ENCODE measurements at regions not wholly inside any gene's neighbourhood (a gene's known extent, or its start where the extent isn't known, plus 50 kb on each side); places are given as distances from the start of the nearest gene placed in this dataset.

- H3K27ac ChIP-seq (ENCODE audit: low read depth, low read length), result no peak overlapping the region
- ChIA-PET CTCF (interaction anchor here (1.1 to 1.6 kb wide), 2 partner anchors 35 to 50 kb away, joined by 3 to 5 read pairs; no protein-coding TSS in a partner anchor), POLR2A (no interaction called here)
- H3K9me3 ChIP-seq (ENCODE audit: control insufficient read depth, insufficient read depth, low read length), result no peaks in the 10 kb centered on the region
- no peaks in the 10 kb centered on the region for H3K27me3 ChIP-seq (ENCODE audit: control insufficient read depth, insufficient read depth, low read length)
- DNase-seq (ENCODE audit: low read depth, low spot score), result no peak
- H3K4me3 ChIP-seq (ENCODE audit: low read depth, low read length), result no peak overlapping the region
- TF ChIP-seq CTCF (IDR thresholded peaks at IDR 0.05; ENCODE audit: low read depth, low read length), result no peak
Observed at GRCh38 chr18:22848615-22849014, 84.5 kb upstream of the RBBP8 start.

GRCh38 chr18:22856870-22857269 lies 76.3 kb upstream of the RBBP8 start:
- Histone ChIP-seq H3K27me3 (ENCODE audit: control insufficient read depth, insufficient read depth, low read length) (peaks cover 14% of the 10 kb centered on the region), H3K9me3 (ENCODE audit: control insufficient read depth, insufficient read depth, low read length) (no peaks in the 10 kb centered on the region), H3K27ac (ENCODE audit: low read depth, low read length) (no peak overlapping the region), H3K4me3 (ENCODE audit: low read depth, low read length) (no peak overlapping the region)
- ChIA-PET POLR2A (interaction anchor here (0.5 to 0.6 kb wide), 2 partner anchors 24 to 525 kb away, joined by 3 to 5 read pairs; no protein-coding TSS in a partner anchor), CTCF (no interaction called here)
- TF ChIP-seq CTCF (IDR thresholded peaks at IDR 0.05; ENCODE audit: low read depth, low read length), result no peak
- DNase-seq (ENCODE audit: low read depth, low spot score), result no peak

GRCh38 chr18:22858121-22858520 lies 75.0 kb upstream of the RBBP8 start:
- H3K27ac ChIP-seq (ENCODE audit: low read depth, low read length), result no peak overlapping the region
- CTCF ChIA-PET, result no interaction called here
- no peak overlapping the region for H3K4me3 ChIP-seq (ENCODE audit: low read depth, low read length)
- POLR2A ChIA-PET, result no interaction called here
- H3K27me3 ChIP-seq (ENCODE audit: control insufficient read depth, insufficient read depth, low read length), result peaks cover 17% of the 10 kb centered on the region
- TF ChIP-seq CTCF (IDR thresholded peaks at IDR 0.05; ENCODE audit: low read depth, low read length), result no peak
- H3K9me3 ChIP-seq (ENCODE audit: control insufficient read depth, insufficient read depth, low read length), result no peaks in the 10 kb centered on the region
- no peak for DNase-seq (ENCODE audit: low read depth, low spot score)

- ChIA-PET CTCF (interaction anchor here (1.2 kb wide), 1 partner anchor 15 kb away, joined by 3 read pairs; no protein-coding TSS in a partner anchor), POLR2A (no interaction called here)
- DNase-seq (ENCODE audit: low read depth, low spot score), result no peak
- TF ChIP-seq CTCF (IDR thresholded peaks at IDR 0.05; ENCODE audit: low read depth, low read length), result no peak
- H3K27ac ChIP-seq (ENCODE audit: low read depth, low read length), result no peak overlapping the region
- no peak overlapping the region for H3K4me3 ChIP-seq (ENCODE audit: low read depth, low read length)
- H3K9me3 ChIP-seq (ENCODE audit: control insufficient read depth, insufficient read depth, low read length), result no peaks in the 10 kb centered on the region
- peaks cover 17% of the 10 kb centered on the region for H3K27me3 ChIP-seq (ENCODE audit: control insufficient read depth, insufficient read depth, low read length)
Observed at GRCh38 chr18:22860807-22861206, 72.3 kb upstream of the RBBP8 start.

GRCh38 chr18:22865354-22866116 lies 67.6 kb upstream of the RBBP8 start:
- Histone ChIP-seq H3K27ac (ENCODE audit: low read depth, low read length) (no peak overlapping the region), H3K4me3 (ENCODE audit: low read depth, low read length) (no peak overlapping the region), H3K9me3 (ENCODE audit: control insufficient read depth, insufficient read depth, low read length) (no peaks in the 10 kb centered on the region), H3K27me3 (ENCODE audit: control insufficient read depth, insufficient read depth, low read length) (peaks cover 7% of the 10 kb centered on the region)
- DNase-seq (ENCODE audit: low read depth, low spot score), result no peak
- CTCF ChIA-PET, result no interaction called here
- no peak for TF ChIP-seq CTCF (IDR thresholded peaks at IDR 0.05; ENCODE audit: low read depth, low read length)
- POLR2A ChIA-PET, result no interaction called here

Measured in AG04450 (cell line).